ENCODE measurements at regions not wholly inside any gene's neighbourhood (a gene's known extent, or its start where the extent isn't known, plus 50 kb on each side); places are given as distances from the start of the nearest gene placed in this dataset.

- no peak for TF ChIP-seq CHD2 (IDR thresholded peaks at IDR 0.05; ENCODE audit: borderline replicate concordance, low read depth, low read length)
- no peak for TF ChIP-seq CTCF (IDR thresholded peaks at IDR 0.05 in 2 of 3, conservative IDR thresholded peaks at IDR 0.05 in 1 of 3; ENCODE audit: control insufficient read depth in 2 of 3, extremely low read depth in 1 of 3, insufficient read depth in 1 of 3, low read depth in 3 of 3, low read length in 3 of 3)
- no peak for TF ChIP-seq EZH2 (IDR thresholded peaks at IDR 0.05; ENCODE audit: borderline replicate concordance, control insufficient read depth, low read depth, low read length)
- no peak for TF ChIP-seq RBBP5 (conservative IDR thresholded peaks at IDR 0.05)
- TF ChIP-seq CREB1 (IDR thresholded peaks at IDR 0.05; ENCODE audit: low read depth): no peak
- TF ChIP-seq RAD21 (IDR thresholded peaks at IDR 0.05; ENCODE audit: insufficient read depth, low read depth, low read length): no peak
- TF ChIP-seq SP1 (IDR thresholded peaks at IDR 0.05; ENCODE audit: low read depth, low read length): no peak
- no peak for TF ChIP-seq SPI1 (IDR thresholded peaks at IDR 0.05; ENCODE audit: borderline replicate concordance, insufficient read depth, low read depth, low read length)
- no peak for TF ChIP-seq EP300 (IDR thresholded peaks at IDR 0.05; ENCODE audit: borderline replicate concordance in 1 of 2, control insufficient read depth in 1 of 2, low read depth in 2 of 2, low read length in 2 of 2)
- no peak for TF ChIP-seq BHLHE40 (IDR thresholded peaks at IDR 0.05; ENCODE audit: borderline replicate concordance in 1 of 2, low read depth in 2 of 2, low read length in 1 of 2)
- TF ChIP-seq EGR1 (IDR thresholded peaks at IDR 0.05; ENCODE audit: borderline replicate concordance in 1 of 2, low read depth in 2 of 2, low read length in 2 of 2): no peak
Observed at GRCh38 chr3:139267300-139268246, 76.2 kb upstream of the MRPS22 start.

All from GM12878 (cell line).